Activated CD8-positive, alpha-beta memory T cell treated with anti-CD3 and anti-CD28 coated beads, Interleukin-2, amount 50 U/mL, for 1 hour (primary cell): ENCODE measurements at regions not wholly inside any gene's neighbourhood (a gene's known extent, or its start where the extent isn't known, plus 50 kb on each side); places are given as distances from the start of the nearest gene placed in this dataset.
"Not testable (repeated sequence)": the region's sequence is repeated elsewhere in the genome, so short reads cannot be mapped to it uniquely, and the experiment has no call there.

Source experiments
- DNase-seq: peaks from one replicate; pipeline ENCODE4 v3.0.0-alpha.2; 2020; ENCODE audit errors: extremely low read depth

DNA sequence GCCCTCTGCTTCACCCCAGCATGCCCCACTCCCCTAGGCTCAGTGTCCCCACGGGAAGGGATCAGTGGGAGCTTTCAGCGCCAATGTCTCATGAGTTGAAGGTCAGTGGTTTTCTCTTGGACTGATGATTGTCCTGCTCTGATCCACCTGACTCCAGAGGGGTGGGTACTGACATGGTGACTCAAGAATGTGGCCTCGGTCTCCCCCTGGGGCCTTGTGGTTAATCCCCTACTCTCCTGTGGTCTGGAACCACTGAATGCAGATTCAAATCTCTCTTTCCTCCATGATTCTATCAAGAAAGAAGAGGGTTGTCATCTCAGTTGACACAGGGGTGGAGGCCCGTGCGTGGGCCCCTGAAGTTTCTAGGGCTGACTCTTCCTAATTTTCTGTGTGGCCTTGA, 176.9 kb downstream of the RPS24 start:
- no peak for DNase-seq

DNA sequence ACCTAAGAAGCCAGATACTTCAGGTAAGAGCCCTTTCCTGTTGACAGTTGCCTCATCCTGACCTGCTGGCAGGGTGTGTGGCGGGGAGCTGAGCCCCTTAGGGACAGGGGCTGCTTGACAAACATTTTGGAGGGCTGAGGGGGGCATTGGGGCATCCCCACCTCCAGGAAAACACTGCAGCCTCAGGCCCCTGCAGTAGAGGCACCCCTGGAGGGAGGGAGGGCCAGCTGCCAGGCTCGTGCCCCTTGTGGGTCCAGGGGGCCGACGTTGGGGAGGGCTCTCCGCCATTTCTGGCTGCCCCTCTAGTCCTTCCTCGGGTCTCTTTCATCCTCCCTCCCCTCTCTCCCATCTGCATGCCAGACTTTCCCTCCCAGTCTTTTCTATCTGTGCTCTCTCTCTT, 177.3 kb downstream of the RPS24 start:
- no peak for DNase-seq

DNA sequence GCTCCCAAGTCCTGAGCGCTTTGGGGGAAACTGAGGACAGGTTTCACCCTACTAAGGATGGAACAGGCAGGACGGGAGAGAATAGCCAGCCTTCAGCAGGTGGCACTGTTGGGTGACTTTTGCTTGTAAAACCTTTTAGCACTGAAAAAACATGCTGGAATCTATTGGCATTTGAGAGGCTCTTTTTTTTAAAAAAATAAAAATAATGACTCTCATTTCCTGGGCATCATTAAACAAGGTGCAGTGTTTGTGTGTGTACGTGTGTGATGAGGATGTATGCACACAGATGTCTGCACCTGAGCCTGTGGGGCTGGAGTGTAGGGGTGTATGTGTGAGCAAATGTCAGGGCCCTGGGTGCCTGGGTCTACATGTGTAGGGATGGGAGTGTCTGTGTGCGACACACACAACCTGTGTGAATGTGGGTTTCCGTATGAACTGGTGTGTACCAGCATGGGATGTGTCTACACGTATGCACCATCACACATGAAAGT, 177.9 kb downstream of the RPS24 start:
- DNase-seq: no peak

DNA sequence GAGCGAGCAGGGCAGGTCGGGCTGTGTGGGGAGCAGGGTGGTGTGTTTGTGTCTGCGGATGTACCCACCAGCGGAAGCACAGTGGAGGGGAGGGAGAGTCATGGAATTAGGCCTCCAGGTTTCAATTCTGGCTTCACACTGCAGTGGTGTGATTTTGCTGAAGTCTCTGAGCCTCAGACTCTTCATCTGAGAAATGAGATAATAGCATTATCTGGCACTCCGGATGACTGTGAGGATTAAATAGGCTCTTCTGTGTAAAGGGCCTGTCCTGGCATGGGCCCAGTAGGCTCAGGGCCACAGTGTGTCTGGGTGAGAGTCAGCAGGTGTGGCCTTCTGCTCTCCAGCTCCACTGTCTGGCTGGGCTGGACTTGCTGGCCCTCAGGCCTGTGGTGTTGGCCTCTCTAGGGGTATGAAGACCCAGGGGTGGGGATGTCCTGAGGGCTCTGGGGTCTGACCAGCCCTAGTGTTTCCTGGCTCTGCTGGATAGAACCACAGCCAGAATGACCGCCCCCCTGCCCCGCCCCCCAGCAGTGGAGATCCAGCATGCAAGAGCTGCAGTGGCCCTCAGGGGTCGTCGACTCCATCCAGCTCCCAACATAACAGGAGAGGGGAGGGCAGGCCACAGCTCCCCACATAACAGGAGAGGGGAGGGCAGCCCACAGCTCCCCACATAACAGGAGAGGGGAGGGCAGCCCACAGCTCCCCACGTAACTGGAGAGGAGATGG, 178.6 kb downstream of the RPS24 start:
- DNase-seq: no peak

DNA sequence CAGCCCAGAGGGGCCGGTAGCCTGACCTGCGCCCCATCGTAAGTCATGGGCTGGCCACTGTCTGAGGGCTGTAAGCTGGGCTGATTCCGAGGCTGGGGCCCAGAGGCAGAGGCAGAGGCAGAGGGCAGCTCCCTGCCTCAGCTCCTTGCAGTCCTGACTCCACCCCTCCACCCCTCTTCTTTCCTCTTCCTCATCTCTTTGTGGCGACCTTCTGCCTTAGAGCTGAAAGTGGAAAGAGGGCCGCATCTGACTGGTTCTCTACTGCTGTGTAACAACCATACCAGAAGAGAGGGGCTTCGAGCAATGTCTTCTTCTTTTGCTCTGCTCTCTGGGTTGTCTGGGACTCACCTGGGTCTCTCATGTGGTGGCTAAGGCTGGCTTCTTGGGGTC, 179.1 kb downstream of the RPS24 start:
- no peak for DNase-seq

DNA sequence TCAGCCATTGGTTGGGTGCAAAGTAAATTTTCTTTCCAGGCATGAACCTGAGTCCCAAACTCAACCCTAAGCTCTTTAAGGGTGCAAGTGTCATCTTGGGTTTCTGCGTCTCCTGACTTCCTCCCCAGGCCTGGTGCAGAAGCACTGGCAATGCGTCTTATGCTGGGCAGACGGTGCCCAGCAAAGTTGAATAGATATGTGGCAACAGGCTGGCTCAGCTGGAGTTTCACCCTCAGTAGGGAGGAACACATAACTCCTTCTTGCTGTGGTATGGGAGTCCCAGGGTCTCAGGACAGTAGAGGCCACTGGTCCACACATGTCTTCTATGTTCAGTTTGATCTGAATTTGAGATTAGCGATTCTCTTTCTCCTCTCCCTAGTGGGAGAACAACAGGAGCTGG, 181.3 kb downstream of the RPS24 start:
- DNase-seq: no peak

DNA sequence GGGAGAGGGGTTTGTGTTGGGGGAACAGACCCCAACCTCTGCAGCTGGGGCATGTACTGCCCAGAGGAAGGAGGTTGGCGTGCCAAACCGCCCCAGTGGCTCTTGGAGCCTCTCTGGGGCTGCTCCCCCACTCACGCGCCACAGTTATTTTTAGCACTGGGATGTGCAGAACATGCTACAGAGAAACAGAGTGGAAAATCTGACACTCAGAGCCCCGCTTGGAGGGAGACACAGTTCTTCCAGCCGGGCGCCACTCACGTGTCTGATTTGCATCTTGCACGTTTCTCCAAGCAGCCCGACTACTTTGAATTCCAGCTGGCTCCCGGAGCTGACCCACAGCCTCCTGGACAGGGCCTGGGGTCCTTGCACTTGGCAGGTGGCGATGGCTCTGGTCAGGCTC, 182.0 kb downstream of the RPS24 start:
- no peak for DNase-seq

DNA sequence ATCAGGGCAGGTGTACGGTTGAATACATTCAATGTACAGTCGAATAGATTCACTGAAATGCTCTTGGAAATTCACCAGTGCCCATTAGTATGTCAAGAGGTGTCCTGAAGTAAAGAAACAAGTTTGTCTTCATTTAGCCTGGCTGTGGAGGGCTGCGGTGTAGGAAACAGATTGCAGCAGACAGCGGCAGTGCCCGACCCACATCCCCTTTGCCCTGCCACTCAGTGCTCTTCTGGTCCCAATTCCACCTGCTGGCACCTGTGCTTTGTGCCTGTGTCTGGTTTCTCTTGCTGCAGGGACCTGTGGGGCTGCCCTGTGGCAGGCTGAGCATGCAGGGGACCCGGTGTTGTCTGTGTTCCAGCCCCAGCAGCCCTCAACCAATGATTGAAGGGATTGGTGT, 183.7 kb downstream of the RPS24 start:
- no peak for DNase-seq

DNA sequence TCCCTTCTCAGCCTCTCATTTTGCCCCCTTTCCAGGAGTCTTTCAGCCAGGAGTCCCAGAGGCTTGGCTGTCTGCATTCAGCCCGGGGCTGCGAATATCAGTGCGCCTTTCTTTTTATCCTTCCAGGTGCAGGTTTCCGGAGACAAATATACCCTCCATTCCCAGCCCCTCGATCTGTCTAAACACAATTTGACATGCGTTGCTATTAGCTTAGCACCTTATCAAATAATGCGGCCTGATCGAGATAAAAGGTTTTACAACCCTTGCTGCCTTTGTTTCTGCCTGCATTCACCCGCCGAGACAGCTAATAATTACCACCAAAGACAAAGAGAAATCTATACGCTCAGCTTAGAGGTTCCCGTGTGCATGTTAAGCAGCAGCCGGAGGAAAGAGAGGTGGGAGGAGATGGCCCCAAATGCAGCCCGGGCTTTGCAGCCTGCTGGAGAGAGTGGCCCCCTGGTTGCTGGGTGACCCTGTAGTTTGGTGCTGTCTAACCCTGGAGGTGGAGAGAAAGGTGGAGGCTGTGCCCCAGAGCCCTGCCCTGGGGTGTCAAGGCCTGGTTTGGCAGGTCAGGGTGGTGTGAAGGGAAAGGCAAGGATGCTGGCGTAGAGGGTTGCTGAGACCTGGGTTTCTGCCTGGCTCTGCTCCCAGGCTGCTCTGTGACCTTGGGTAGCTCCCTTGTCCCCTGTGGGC, 185.3 kb downstream of the RPS24 start:
- DNase-seq: no peak

DNA sequence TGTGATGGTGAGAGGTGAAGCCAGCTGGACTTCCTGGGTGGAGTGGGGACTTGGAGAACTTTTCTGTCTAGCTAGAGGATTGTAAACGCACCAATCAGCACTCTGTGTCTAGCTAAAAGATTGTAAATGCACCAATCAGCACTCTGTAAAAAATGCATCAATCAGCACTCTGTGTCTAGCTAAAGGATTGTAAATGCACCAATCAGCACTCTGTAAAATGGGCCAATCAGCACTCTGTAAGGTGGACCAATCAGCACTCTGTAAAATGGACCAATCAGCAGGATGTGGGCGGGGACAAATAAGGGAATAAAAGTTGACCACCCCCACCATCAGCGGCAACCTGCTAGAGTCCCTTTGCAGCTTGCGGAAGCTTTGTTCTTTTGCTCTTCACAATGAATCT, 185.9 kb downstream of the RPS24 start:
- not testable (repeated sequence) for DNase-seq

DNA sequence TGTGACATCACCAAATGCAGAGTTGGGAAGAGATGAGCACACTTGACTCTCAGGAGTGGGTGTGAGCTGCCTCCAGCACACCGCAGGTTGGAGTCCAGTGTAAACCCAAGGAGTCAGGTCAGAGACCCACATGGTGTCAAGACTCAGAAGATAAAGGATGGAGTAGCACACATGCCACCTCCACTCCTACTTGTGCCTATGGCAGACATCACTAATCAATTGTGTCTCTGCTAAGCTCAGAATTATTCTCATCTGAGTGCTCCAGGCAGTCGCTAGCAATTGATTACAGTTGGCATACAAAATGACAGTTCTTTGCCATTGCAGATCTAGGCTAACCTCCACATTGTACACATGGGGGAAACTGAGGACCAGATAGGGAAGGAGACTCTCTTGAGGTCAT, 187.1 kb downstream of the RPS24 start:
- no peak for DNase-seq

DNA sequence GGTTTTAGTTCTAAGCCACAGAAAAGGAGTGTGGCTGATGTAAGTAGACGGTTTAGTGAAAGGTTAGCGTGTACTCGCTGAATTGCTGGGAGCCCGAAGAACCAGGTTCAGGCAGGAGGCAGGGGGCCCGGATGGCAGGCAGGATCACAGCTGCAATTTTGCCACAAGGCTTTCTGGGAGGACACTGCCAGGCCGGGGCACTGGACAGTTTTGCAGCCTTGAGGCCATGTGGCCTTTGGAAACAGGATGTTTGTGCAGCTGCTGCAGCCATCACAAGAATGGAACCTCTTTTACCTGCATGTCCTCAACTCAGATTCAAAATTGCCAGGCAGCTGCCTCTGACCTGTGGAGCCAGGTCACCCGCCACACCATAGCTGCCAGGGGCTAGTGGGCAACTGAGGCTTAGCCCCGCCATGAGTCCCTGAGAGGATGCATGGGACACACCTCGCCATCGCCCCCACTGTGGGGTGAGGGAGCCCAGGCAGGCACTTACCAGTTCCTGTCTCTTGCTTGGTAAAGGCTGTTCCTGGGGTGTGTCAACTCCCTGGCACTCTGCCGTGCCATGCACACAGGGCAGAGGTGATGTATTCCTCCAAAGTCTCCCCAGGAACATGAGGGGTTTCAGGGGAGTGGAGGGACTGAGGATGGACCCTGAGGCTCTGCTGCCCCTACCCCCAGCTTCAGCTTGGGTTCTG, 188.6 kb downstream of the RPS24 start:
- DNase-seq: no peak

DNA sequence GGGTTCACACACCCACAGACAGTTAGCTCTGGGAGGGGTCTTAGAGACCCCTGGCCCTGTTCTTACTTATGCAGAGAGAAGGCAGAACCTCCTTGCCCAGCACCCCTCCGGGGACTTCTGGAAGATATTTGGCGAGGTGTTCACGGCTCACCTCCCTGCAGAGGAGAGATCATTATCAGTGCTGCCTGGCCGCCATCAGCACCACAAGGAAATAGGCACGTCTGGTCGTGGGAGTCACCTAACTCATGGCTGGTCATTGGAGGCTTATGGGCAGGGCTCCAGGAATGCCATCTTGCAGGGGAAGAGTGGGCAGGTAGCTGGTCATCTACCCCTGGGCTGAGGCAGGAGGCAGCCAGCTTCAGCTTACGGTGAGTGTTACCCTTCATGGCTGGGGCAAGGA, 189.4 kb downstream of the RPS24 start:
- no peak for DNase-seq

DNA sequence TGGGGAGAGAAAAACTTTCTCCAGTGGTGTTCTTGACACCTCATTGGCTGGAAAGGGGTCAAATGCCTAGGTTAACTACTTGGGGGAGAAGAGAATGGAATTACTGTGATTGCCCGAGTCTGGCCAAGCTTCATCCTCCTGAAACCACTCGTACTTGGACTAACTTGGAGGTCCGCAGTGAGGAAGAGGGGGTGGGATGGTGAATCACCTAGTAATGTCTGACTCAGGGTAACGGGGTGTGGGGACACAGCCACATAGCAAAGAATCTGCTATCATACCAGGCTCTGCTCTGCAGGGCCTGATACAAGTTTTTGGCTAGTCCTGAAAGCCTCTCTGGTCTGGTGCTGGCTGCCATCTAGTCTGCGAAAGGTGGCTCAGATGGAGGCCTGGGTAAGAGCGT, 190.9 kb downstream of the RPS24 start:
- DNase-seq: no peak

DNA sequence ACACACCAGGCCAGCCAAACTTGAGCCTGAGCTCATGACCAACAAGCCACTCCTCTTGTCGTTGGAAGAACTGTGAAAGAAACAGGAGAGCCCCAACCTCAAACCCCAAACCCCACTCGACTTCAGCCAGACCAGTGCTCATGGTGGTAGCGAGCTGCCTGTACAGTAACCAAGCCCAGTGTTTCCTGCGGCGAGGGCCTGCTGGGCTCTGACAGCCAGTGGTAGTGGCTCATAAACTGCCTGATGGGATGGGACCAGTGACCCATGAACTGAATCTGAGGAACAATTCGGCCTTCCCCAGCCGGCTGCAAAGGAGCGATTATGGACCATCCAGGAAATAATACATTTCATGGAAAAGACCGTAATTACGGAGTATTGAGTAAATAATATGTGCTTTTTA, 191.9 kb downstream of the RPS24 start:
- no peak for DNase-seq

DNA sequence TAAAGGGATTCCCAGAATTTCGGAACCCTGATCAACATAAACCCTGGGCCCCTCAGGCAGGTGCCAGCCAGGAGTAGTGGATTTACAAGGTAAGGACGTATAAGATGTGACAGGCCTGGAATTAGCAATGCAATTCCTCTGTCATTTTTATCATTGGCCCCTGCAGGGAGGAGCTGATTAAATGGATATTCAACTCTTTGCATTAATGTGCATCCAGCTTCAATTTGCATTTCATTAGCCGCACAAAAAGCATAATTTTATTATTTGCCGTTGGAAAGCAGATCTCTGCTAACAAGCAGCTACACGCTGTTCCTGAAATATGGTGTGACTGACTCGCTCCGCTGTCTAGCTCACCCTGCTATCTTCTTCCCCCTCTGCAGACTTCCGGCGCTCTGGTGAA, 195.8 kb downstream of the RPS24 start:
- DNase-seq: no peak

DNA sequence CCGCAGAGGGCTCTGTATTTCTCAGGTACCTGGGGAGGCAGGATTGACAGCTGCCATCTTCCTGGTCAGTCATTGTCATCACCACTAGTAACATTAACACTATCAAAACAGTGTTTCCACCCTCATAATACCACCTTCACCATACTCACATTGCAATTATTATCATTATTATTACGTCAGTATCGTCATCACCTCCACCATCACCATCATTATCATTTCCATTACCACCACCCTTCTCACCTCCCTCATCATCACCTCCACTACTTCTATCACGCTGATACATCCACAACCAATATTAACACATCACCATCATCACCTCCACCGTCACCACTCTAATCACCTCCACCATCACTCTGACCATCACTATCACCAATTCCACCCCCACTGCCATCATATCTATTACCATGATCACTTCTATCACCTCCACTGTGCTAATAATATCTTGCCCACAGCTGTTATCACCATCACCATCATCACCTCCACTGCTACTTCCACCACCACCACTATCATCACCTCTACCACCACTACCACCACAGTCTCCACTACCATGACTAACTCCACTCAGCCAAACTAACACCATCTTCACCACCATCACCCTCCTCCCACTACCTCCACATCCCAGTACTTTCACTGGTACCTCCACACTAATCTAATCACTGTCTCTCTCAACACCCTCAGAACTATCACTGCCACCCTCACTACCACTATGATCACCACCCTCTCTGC, 196.4 kb downstream of the RPS24 start:
- DNase-seq: no peak

DNA sequence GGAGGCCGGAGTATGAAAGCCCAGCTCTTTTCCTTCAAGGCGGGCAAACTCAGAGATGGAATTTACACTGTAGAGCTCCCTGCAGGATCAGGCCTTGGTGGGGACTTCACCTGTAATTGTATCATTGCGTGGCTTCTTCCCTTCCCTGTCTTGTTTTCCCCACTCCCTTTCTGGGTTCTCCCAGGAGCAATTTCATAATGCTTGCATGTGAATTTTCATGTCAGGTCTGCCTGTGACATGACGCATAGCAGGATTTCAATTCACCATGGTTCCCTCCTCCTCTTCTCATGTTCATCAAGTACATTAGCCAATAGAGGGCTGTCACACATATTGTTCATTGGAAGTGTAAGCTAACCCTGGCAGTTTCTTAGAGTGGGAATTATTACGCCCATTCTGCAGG, 197.7 kb downstream of the RPS24 start:
- DNase-seq: no peak

DNA sequence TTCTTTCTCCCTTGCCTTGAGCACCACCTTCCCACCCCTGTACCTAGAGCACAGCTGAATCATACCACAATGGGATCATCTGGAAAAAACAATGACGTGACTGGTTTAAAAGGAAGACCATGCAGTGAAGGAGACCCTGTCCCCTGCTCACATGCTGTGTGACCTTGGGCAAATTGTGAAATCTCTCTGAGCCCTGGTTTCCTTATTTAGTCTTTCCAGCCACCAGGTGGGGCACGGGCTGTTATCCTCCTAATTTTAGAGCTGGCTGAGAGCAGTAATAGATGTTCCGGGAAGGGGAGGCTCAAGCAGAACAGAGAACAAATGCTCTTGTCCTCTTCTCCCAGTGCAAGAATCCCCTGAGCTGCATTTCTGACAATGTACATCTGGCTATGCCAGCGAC, 198.3 kb downstream of the RPS24 start:
- DNase-seq: no peak

DNA sequence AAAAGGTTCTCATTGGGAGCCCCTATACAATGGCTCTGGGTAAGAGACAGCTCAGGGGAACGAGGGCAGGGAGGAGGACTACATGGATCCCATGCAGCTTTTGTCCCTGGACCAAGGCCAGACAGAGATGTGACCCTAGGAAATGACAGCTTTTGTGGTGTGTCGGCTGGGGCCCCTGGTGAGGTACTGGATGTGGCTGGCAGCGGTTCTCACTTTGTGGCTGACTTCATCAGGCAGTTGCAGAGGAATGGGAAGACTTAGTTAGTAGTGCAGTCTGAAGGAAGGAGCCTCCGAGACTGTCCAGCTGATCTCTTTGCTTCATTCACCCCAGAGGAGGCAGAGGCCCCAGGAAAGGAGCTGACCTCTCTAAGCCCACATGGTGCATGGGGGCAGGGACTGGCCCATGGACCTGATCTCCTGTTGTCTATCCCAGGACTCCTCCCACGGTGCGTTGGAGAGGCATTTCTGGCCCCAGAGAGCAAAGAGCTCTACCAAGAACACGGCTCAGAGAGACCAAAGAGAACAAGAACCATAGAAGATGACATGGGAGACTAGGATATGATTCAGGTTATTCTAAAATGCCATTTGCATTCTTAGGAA, 202.9 kb downstream of the RPS24 start:
- DNase-seq: no peak

DNA sequence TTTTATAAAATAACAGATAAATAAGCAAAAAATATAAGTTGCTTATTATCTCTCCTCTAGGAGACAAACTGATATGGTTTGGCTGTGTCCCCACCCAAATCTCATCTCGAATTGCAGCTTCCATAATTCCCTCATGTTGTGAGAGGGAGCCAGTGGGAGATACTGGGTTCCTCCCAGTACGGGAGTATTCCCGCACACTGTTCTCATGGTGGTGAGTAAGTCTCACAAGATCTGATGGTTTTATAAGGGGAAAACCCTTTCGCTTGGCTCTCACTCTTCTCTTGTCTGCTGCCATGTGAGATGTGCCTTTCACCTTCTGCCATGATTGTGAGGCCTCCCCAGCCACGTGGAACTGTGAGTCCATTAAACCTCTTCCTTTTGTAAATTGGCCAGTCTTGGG, 204.3 kb downstream of the RPS24 start:
- not testable (repeated sequence) for DNase-seq

DNA sequence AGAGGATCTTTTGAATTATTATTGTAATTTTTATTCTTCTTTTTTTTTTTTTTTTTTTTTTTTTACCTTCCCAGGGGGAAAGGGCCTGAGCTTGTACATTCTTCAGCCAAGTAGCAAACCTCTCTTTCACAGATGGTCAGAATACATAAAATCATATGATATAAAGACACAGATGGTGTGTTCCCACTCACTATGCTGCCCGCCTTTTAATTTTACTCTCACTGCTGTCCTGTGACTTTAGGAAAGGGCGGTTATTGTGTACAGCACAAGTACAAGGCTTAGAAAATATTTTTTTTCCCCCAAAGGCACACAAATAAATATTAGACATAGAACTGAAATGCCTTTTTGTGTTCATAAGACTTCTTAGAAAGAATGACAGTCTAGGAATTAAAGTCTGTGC, 213.6 kb downstream of the RPS24 start:
- DNase-seq: no peak
